ENCODE measurements at regions not wholly inside any gene's neighbourhood (a gene's known extent, or its start where the extent isn't known, plus 50 kb on each side); places are given as distances from the start of the nearest gene placed in this dataset.

- no peaks in the 10 kb centered on the region for H3K79me2 ChIP-seq
- no peaks in the 10 kb centered on the region for H3K36me3 ChIP-seq (replicated peaks; ENCODE audit: insufficient read depth, low read depth)
- no peaks in the 10 kb centered on the region for H3K9me2 ChIP-seq (replicated peaks; ENCODE audit: insufficient read depth)
- no peak overlapping the region for H2AFZ ChIP-seq
- no peak for TF ChIP-seq EZH2 (IDR thresholded peaks at IDR 0.05; ENCODE audit: borderline replicate concordance)
- no peak for TF ChIP-seq EZH2phosphoT487 (IDR thresholded peaks at IDR 0.05; ENCODE audit: low read depth, severe bottlenecking, unreplicated experiment)
- TF ChIP-seq, protein P1, sequence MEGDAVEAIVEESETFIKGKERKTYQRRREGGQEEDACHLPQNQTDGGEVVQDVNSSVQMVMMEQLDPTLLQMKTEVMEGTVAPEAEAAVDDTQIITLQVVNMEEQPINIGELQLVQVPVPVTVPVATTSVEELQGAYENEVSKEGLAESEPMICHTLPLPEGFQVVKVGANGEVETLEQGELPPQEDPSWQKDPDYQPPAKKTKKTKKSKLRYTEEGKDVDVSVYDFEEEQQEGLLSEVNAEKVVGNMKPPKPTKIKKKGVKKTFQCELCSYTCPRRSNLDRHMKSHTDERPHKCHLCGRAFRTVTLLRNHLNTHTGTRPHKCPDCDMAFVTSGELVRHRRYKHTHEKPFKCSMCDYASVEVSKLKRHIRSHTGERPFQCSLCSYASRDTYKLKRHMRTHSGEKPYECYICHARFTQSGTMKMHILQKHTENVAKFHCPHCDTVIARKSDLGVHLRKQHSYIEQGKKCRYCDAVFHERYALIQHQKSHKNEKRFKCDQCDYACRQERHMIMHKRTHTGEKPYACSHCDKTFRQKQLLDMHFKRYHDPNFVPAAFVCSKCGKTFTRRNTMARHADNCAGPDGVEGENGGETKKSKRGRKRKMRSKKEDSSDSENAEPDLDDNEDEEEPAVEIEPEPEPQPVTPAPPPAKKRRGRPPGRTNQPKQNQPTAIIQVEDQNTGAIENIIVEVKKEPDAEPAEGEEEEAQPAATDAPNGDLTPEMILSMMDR (IDR thresholded peaks at IDR 0.05; ENCODE audit: poor library complexity) = no peak
- peak overlapping the region; percentile 54 for H3K4me2 ChIP-seq
- no peaks in the 10 kb centered on the region for H3K9me3 ChIP-seq (ENCODE audit: low read depth)
- peak overlapping the region; percentile 94 for H3K27ac ChIP-seq
- no peaks in the 10 kb centered on the region for H3K27me3 ChIP-seq
- H4K20me1 ChIP-seq (ENCODE audit: insufficient read depth, poor library complexity, severe bottlenecking) = no peaks in the 10 kb centered on the region
- peak; percentile 51 for DNase-seq (ENCODE audit: low spot score)
- H3K4me3 ChIP-seq = no peak overlapping the region
- peaks cover 21% of the 10 kb centered on the region for H3K4me1 ChIP-seq (ENCODE audit: insufficient read depth)
These were observed 54.4 kb upstream of the XPA start for GRCh38 chr9:97751531-97751930.

DNA sequence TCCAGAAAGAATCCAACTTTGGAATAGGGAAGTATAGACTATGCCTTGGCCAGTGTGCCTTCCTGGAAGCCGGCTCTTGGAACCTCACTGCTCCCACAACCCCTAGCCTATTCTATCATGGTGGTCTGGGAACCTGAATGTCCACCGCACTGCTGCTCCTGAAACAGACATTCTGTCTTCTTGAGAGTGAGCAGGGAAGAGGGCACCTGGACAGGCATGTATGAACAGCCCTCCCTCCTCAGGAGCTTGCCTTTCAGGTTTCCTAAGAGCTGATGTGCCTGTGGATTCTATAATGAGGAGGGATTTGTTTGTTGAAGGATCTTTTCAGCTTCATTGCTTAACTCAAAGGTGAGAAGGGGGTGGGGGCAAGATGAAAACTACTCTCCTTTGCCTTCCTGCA, 55.1 kb upstream of the XPA start:
- no peaks in the 10 kb centered on the region for H4K20me1 ChIP-seq (ENCODE audit: insufficient read depth, poor library complexity, severe bottlenecking)
- no peaks in the 10 kb centered on the region for H3K79me2 ChIP-seq
- no peaks in the 10 kb centered on the region for H3K9me2 ChIP-seq (replicated peaks; ENCODE audit: insufficient read depth)
- WGBS (ENCODE audit: low lambda C conversion rate, missing lambda C conversion rate) = 75% methylated on average over 2 of the region's 2 CpGs
- H3K4me2 ChIP-seq = peak overlapping the region; percentile 54
- H3K9me3 ChIP-seq (ENCODE audit: low read depth) = no peaks in the 10 kb centered on the region
- peaks cover 21% of the 10 kb centered on the region for H3K4me1 ChIP-seq (ENCODE audit: insufficient read depth)
- TF ChIP-seq, protein P1 (IDR thresholded peaks at IDR 0.05; ENCODE audit: poor library complexity) = no peak
- H2AFZ ChIP-seq = no peak overlapping the region
- H3K27me3 ChIP-seq = no peaks in the 10 kb centered on the region
- DNase-seq (ENCODE audit: low spot score) = no peak
- H3K27ac ChIP-seq = peak overlapping the region; percentile 94
- H3K4me3 ChIP-seq = no peak overlapping the region
- H3K36me3 ChIP-seq (replicated peaks; ENCODE audit: insufficient read depth, low read depth) = no peaks in the 10 kb centered on the region

GRCh38 chr9:97753364-97753763, 56.2 kb upstream of the XPA start:
- no peaks in the 10 kb centered on the region for H3K9me2 ChIP-seq (replicated peaks; ENCODE audit: insufficient read depth)
- H3K27me3 ChIP-seq = no peaks in the 10 kb centered on the region
- TF ChIP-seq EZH2phosphoT487 (IDR thresholded peaks at IDR 0.05; ENCODE audit: low read depth, severe bottlenecking, unreplicated experiment) = no peak
- no peak for TF ChIP-seq EZH2 (IDR thresholded peaks at IDR 0.05; ENCODE audit: borderline replicate concordance)
- TF ChIP-seq, protein P1 (IDR thresholded peaks at IDR 0.05; ENCODE audit: poor library complexity) = no peak
- DNase-seq (ENCODE audit: low spot score) = no peak
- no peak overlapping the region for H3K4me3 ChIP-seq
- H3K79me2 ChIP-seq = no peaks in the 10 kb centered on the region
- no peaks in the 10 kb centered on the region for H3K9me3 ChIP-seq (ENCODE audit: low read depth)
- no peak overlapping the region for H3K4me2 ChIP-seq
- no peak overlapping the region for H3K27ac ChIP-seq
- no peak overlapping the region for H2AFZ ChIP-seq
- H4K20me1 ChIP-seq (ENCODE audit: insufficient read depth, poor library complexity, severe bottlenecking) = no peaks in the 10 kb centered on the region
- H3K36me3 ChIP-seq (replicated peaks; ENCODE audit: insufficient read depth, low read depth) = no peaks in the 10 kb centered on the region
- H3K4me1 ChIP-seq (ENCODE audit: insufficient read depth) = peaks cover 14% of the 10 kb centered on the region

DNA sequence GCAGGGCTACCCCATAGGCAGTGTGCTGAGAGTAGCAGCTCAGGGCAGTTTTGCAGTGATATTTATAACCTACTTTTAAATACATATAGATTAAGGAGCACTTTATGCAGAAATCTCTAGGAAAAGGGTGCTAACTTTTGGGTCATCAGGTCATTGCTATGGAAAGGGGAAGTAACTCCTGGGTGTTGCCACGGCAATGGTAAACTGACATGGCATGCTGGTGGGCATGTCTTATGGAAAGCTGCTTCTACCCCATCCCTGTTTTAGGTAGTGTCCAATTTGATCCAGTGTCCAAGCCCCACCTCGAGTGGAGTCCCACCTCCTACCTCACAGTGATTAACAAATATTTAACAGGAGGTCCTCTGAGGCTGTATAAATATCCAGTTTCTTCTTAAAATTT, 56.8 kb upstream of the XPA start:
- Histone ChIP-seq H3K4me2 (no peak overlapping the region), H3K4me3 (no peak overlapping the region), H3K9me3 (ENCODE audit: low read depth) (no peaks in the 10 kb centered on the region), H3K27me3 (no peaks in the 10 kb centered on the region), H3K9me2 (replicated peaks; ENCODE audit: insufficient read depth) (no peaks in the 10 kb centered on the region), H3K79me2 (no peaks in the 10 kb centered on the region), H3K36me3 (replicated peaks; ENCODE audit: insufficient read depth, low read depth) (no peaks in the 10 kb centered on the region), H3K27ac (no peak overlapping the region), H2AFZ (no peak overlapping the region), H3K4me1 (ENCODE audit: insufficient read depth) (peaks cover 8% of the 10 kb centered on the region), H4K20me1 (ENCODE audit: insufficient read depth, poor library complexity, severe bottlenecking) (no peaks in the 10 kb centered on the region)
- WGBS (ENCODE audit: low lambda C conversion rate, missing lambda C conversion rate) = 80% methylated on average over 2 of the region's 2 CpGs
- TF ChIP-seq, protein P1 (IDR thresholded peaks at IDR 0.05; ENCODE audit: poor library complexity) = no peak
- no peak for DNase-seq (ENCODE audit: low spot score)

Measured in hepatocyte (in vitro differentiated cells).